ENCODE measurements at regions not wholly inside any gene's neighbourhood (a gene's known extent, or its start where the extent isn't known, plus 50 kb on each side); places are given as distances from the start of the nearest gene placed in this dataset.

DNA sequence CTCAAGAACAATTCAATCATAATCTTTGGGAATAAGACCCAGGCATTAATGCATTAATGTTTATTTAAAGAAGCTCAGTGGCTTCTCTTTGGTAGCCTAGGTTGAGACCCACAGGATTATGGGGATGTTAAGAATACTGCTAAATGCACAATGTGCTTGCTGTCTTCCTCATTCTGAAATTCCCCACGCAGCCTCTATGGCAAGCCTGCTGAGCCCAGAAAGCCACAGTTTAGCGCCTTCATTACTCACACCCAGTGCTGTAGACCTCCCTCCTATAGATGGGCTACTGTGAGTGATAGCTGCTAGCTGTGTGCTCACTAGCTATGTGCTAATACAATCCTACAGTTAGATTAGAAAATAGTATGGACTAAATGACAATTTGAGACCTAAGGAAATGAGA, 90.6 kb downstream of the TNFSF13B start:
- no peak overlapping the region for H3K4me3 Mint-ChIP-seq
- no peak overlapping the region for H3K27ac Mint-ChIP-seq
- no peaks in the 10 kb centered on the region for H3K36me3 Mint-ChIP-seq (ENCODE audit: low read depth)
- no peaks in the 10 kb centered on the region for H3K27me3 Mint-ChIP-seq (ENCODE audit: low read depth)
- H3K9me3 Mint-ChIP-seq: no peaks in the 10 kb centered on the region
- no peaks in the 10 kb centered on the region for H3K4me1 Mint-ChIP-seq (ENCODE audit: low read depth)

DNA sequence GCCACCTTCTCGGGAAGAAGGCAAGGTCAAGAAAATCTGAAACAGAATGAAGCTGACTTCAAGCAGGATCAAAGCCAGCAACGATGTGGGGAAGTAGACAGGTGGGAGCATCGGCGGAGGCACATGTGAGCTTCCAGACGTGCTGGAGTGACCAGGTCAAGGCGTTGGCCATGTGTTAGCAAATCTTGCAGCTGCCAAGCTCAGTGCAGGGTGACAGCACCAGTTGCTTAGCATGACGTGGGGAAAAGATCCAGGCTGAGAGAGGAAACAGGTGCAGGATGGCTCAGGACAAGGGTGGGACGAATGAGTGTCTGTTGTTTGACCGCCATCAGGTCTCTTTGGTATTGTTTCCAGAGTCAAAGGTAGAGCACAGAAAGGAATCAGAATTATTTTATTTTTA, 92.3 kb downstream of the TNFSF13B start:
- Mint-ChIP-seq H3K4me3 (no peak overlapping the region), H3K27ac (no peak overlapping the region), H3K36me3 (ENCODE audit: low read depth) (no peaks in the 10 kb centered on the region), H3K4me1 (ENCODE audit: low read depth) (no peaks in the 10 kb centered on the region), H3K9me3 (no peaks in the 10 kb centered on the region), H3K27me3 (ENCODE audit: low read depth) (no peaks in the 10 kb centered on the region)

DNA sequence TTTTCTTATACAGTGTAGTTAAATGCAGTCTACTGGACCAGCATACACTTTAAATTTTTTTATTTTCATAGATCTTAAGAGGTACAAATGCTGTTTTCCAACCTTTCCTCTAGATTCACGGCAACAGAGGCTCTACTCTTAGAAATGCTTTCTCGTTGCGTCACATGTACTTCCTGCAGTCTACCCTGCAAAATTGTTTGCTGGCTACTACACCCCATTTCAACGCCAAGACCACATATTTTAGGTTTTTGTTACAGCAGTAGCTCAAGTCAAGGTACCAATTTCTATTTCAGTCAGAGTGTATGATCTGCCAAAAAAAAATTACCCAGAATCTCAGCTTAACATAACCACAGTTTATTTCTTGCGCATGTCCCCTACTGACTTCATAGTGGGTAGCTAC, 94.1 kb downstream of the TNFSF13B start:
- Mint-ChIP-seq H3K4me3 (no peak overlapping the region), H3K27ac (no peak overlapping the region), H3K27me3 (ENCODE audit: low read depth) (no peaks in the 10 kb centered on the region), H3K9me3 (no peaks in the 10 kb centered on the region), H3K4me1 (ENCODE audit: low read depth) (no peaks in the 10 kb centered on the region), H3K36me3 (ENCODE audit: low read depth) (no peaks in the 10 kb centered on the region)

DNA sequence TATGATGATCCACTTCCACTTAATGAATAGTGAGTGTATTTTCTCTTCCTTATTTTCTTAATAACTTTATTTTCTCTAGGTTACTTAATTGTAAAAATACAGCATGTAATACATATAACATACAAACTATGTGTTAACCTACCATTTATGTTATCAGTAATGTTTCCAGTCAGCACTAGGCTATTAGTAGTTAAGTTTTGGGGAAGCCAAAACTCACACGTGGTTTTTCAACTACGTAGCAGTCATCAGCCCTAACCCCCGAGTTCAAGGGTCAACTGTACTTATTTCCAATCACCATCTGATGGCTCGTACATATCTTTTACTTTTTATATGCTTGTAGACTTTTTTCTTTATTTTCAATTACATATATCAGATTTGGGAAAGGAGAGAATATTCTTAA, 95.7 kb downstream of the TNFSF13B start:
- H3K4me1 Mint-ChIP-seq (ENCODE audit: low read depth): no peaks in the 10 kb centered on the region
- H3K36me3 Mint-ChIP-seq (ENCODE audit: low read depth): no peaks in the 10 kb centered on the region
- H3K9me3 Mint-ChIP-seq: no peaks in the 10 kb centered on the region
- H3K27me3 Mint-ChIP-seq (ENCODE audit: low read depth): no peaks in the 10 kb centered on the region
- no peak overlapping the region for H3K4me3 Mint-ChIP-seq
- H3K27ac Mint-ChIP-seq: no peak overlapping the region

DNA sequence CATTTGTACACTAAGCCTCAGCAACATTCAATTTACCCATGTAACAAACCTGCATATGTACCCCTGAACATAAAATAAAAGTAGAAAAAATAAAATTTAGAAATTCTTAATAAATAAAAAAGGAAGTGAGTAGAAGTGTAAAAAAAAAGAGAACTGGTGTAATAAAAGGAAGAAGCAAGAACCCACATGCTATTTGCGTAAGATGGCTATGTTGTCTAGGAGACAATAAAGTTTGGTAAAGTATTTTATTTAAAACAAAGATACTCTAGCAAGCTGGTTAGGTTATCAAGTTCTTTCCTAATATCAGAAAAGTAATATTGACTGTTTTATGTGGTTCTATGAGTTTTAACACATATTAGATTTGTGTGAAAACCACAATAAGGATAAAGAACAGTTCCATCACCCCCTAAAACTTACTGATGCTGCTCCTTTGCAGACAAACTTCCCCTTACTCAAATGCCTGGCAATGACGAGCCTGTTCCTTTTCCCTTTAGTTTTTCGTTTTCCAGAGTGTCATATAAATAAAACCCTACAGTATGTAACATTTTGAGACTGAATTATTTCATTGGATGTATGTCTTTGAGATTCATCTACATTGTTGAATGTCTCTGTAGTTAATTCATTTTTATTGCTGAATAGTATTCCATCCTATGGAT, 98.9 kb downstream of the TNFSF13B start:
- Mint-ChIP-seq H3K4me1 (ENCODE audit: low read depth) (no peaks in the 10 kb centered on the region), H3K27ac (no peak overlapping the region), H3K36me3 (ENCODE audit: low read depth) (no peaks in the 10 kb centered on the region), H3K9me3 (no peaks in the 10 kb centered on the region), H3K27me3 (ENCODE audit: low read depth) (no peaks in the 10 kb centered on the region), H3K4me3 (no peak overlapping the region)

DNA sequence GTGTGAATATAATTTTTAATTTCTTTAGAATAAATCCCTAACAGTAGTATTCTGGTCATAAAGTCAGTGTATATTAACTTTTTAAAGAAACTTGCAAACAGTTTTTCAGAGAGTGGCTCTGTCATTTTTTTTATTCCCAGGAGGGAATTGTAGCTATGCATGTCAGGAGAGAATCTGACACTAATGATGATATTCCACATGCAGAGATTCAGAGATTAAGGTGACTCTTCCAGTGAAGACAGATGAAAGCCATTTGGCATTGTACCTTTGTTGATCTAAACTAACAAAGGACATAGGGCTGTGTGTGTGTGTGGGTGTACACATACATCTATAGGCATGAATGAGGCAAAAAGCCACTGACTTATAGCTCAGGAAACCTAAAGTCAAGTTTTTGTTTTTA, 99.9 kb downstream of the TNFSF13B start:
- H3K27me3 Mint-ChIP-seq (ENCODE audit: low read depth): no peaks in the 10 kb centered on the region
- no peak overlapping the region for H3K27ac Mint-ChIP-seq
- no peak overlapping the region for H3K4me3 Mint-ChIP-seq
- H3K36me3 Mint-ChIP-seq (ENCODE audit: low read depth): no peaks in the 10 kb centered on the region
- H3K4me1 Mint-ChIP-seq (ENCODE audit: low read depth): no peaks in the 10 kb centered on the region
- no peaks in the 10 kb centered on the region for H3K9me3 Mint-ChIP-seq

DNA sequence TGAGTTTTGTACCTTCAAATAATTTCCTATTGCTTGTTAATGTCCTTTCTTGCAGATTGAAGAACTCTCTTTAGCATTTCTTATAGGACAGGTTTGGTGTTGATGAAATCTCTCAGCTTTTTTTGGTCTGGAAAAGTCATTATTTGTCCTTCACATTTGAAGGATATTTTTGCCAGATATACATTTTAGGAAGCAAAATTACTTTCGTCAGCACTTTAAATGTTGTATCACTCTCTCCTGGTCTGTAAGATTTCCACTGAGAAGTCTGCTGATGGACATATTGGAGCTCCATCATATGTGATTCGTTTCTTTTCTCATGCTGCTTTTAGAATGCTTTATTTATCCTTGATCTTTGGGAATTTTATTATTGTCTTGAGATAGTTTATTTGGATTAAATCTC, 105.5 kb downstream of the TNFSF13B start:
- Mint-ChIP-seq H3K27me3 (ENCODE audit: low read depth) (no peaks in the 10 kb centered on the region), H3K36me3 (ENCODE audit: low read depth) (no peaks in the 10 kb centered on the region), H3K4me1 (ENCODE audit: low read depth) (no peaks in the 10 kb centered on the region), H3K9me3 (no peaks in the 10 kb centered on the region), H3K27ac (no peak overlapping the region), H3K4me3 (no peak overlapping the region)

DNA sequence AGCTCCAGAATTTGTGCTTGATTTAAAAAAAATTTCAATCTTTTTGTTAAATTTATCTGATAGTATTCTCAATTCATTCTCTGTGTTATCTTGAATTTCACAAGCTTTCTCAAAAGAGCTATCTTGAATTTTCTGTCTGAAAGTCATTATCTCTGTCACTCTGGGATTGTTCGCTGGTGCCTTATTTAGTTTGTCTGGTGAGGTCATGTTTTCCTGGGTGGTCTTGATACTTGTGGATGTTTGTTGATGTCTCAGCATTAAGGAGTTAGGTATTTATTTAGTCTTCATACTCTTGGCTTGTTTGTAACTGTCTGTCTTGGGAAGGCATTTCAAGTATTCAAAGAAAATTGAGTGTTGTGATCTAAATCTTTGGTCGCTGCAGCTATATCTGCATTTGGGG, 106.3 kb downstream of the TNFSF13B start:
- Mint-ChIP-seq H3K27me3 (ENCODE audit: low read depth) (no peaks in the 10 kb centered on the region), H3K36me3 (ENCODE audit: low read depth) (no peaks in the 10 kb centered on the region), H3K4me1 (ENCODE audit: low read depth) (no peaks in the 10 kb centered on the region), H3K9me3 (no peaks in the 10 kb centered on the region), H3K27ac (no peak overlapping the region), H3K4me3 (no peak overlapping the region)

DNA sequence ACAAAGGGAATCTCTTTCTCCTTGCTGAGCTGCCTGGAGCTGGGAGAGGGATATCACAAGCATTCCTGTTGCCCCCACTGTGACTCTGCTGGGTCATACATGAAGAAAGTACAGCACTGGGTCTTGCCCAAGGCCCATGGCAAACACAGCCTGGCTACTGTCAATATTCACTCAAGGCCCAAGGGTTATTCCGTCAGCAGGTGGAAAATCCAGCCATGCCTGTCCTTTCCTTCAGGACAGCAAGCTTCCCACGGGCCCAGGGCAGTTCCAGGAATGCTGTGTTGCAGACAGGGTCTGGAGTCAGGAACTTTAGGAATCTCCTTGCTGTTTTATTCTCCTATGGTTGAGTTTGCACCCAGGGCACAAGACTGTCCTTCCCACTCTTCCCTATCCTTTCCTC, 106.8 kb downstream of the TNFSF13B start:
- Mint-ChIP-seq H3K27ac (no peak overlapping the region), H3K4me1 (ENCODE audit: low read depth) (no peaks in the 10 kb centered on the region), H3K36me3 (ENCODE audit: low read depth) (no peaks in the 10 kb centered on the region), H3K9me3 (no peaks in the 10 kb centered on the region), H3K27me3 (ENCODE audit: low read depth) (no peaks in the 10 kb centered on the region), H3K4me3 (no peak overlapping the region)

DNA sequence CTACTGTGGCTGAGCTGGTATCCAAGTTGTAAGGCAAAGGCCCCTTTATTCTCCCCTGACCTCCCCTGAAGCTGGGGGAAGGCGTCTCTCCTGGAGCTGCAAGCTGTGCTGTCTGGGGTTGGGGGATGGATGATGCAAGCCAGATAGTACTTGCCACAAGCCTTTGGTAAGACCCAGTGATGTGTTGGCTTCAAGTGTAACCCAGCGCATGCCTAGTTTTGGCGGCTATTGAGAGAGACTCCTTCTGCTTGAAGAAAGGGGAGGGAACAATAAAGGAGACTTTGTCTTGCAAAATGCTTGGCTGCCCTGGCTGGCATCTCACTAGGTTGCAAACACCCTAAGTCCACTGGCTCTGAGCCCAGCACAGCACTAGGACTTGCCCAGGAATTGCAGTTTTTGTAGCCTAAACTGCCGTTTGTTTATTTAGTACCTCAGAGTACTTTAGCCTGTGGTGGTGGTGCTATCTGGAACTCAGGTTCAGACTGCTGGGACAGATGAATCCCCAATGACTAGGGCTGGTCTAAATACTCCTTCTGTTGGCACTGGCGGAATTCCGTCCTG, 108.2 kb downstream of the TNFSF13B start:
- Mint-ChIP-seq H3K4me3 (no peak overlapping the region), H3K36me3 (ENCODE audit: low read depth) (no peaks in the 10 kb centered on the region), H3K4me1 (ENCODE audit: low read depth) (no peaks in the 10 kb centered on the region)

DNA sequence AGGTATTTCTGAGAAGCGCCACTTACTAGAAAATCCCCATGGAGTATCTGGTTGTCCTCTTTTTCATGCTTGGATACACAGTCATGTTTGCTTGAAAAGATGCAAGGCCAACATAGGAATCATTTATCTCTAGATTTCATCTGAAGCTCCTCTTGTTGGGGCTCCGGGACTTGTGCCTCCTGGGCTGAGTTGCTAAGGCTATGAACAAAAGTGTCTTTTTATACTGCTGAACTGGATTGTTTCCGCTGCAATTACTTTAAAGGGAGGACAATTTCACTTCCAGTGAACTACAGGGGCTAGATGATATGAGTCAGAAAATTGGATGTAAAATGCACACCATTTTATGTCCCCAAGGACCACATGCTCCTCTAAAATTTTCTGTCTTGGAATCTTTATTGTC, 114.1 kb downstream of the TNFSF13B start:
- no peaks in the 10 kb centered on the region for H3K9me3 Mint-ChIP-seq
- H3K36me3 Mint-ChIP-seq (ENCODE audit: low read depth): no peaks in the 10 kb centered on the region
- H3K27ac Mint-ChIP-seq: no peak overlapping the region
- H3K4me3 Mint-ChIP-seq: no peak overlapping the region
- no peaks in the 10 kb centered on the region for H3K27me3 Mint-ChIP-seq (ENCODE audit: low read depth)
- no peaks in the 10 kb centered on the region for H3K4me1 Mint-ChIP-seq (ENCODE audit: low read depth)

More for the DNA sequence above, 108.2 kb downstream of the TNFSF13B start:
- Mint-ChIP-seq H3K27ac (no peak overlapping the region), H3K9me3 (no peaks in the 10 kb centered on the region), H3K27me3 (ENCODE audit: low read depth) (no peaks in the 10 kb centered on the region)

DNA sequence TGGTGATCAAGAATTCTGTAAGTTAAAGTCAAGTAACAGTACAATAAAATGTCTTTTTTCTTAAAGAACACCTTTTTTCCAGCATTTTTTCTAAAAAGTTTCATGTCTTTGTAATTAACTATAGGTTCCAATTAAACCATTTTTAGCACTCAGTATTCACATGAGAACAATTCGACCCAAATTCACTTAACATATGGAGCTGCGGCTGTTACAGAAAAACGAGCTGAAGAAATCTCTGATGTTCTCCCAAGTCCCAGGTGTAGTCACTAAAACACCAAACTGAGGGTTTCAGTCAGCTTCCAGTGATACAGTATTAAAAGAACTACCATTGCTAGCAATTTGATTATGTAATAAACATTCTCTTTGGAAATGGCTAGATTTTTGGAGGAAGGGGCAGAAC, 117.6 kb downstream of the TNFSF13B start:
- Mint-ChIP-seq H3K4me3 (no peak overlapping the region), H3K9me3 (no peaks in the 10 kb centered on the region), H3K27ac (no peak overlapping the region), H3K36me3 (ENCODE audit: low read depth) (no peaks in the 10 kb centered on the region), H3K4me1 (ENCODE audit: low read depth) (no peaks in the 10 kb centered on the region), H3K27me3 (ENCODE audit: low read depth) (no peaks in the 10 kb centered on the region)

DNA sequence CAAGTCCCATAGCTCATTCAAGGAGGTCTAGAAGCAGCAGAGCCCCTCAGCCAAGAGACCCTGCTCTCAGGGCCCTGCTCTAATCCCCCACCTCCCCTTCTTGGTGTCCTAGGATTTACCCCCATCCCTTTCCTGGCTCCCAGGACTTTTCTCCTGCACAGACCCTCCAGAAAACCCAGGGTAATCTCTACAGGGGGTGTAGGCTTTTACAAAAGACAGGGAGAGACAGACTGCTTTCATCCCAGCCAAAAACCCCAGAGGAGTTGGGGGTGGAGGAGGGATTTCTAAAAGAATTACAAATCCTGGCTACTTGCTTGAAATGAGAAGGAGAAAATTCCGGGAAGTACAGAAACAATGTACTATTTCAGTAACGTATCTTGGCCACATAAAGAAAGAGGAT, 133.3 kb downstream of the TNFSF13B start:
- no peak overlapping the region for H3K27ac Mint-ChIP-seq
- H3K9me3 Mint-ChIP-seq: no peaks in the 10 kb centered on the region
- no peaks in the 10 kb centered on the region for H3K36me3 Mint-ChIP-seq (ENCODE audit: low read depth)
- H3K4me1 Mint-ChIP-seq (ENCODE audit: low read depth): no peaks in the 10 kb centered on the region
- H3K4me3 Mint-ChIP-seq: no peak overlapping the region
- no peaks in the 10 kb centered on the region for H3K27me3 Mint-ChIP-seq (ENCODE audit: low read depth)

DNA sequence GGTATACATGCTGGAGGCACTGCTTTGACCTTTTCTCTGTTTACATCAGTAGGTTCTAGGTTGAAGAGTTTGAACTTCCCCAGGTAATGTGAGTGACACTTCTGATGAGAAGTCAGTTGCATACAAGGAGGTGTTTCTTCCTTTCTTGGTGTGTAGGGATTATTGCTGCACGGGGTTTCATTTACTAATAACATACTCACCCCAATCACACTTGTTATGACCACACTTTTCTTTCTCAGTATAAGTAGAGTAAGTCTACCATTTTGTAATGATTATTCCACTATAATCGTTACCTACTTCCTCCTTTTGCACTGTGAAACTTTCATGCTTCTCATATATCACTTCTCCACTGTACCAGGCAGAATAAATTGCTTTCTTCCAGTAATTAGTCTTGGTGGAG, 138.0 kb downstream of the TNFSF13B start:
- H3K36me3 Mint-ChIP-seq (ENCODE audit: low read depth): no peaks in the 10 kb centered on the region
- peaks cover under 1% of the 10 kb centered on the region for H3K9me3 Mint-ChIP-seq
- H3K27ac Mint-ChIP-seq: no peak overlapping the region
- H3K27me3 Mint-ChIP-seq (ENCODE audit: low read depth): no peaks in the 10 kb centered on the region
- H3K4me1 Mint-ChIP-seq (ENCODE audit: low read depth): peaks cover 6% of the 10 kb centered on the region
- H3K4me3 Mint-ChIP-seq: no peak overlapping the region

DNA sequence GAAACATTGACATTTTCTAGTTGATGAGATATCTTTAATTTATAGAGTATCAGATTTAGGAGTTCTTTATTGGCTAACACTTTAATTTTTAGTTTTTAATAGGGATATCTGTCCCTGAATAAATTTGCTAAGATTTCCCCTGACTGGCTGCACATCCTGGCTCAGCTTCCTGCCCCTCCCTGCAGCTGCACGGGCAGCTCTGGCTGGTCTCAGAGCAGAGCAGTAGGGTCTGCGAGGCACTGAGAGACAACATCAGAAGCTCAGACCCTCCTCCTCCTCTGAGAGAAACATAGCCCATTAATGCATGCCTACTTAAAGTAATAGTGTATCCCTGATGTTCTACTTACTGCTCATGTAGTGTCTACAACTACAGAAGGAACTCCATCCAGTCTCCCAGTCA, 139.2 kb downstream of the TNFSF13B start:
- Mint-ChIP-seq H3K4me3 (no peak overlapping the region), H3K36me3 (ENCODE audit: low read depth) (no peaks in the 10 kb centered on the region), H3K27me3 (ENCODE audit: low read depth) (no peaks in the 10 kb centered on the region), H3K4me1 (ENCODE audit: low read depth) (peaks cover 6% of the 10 kb centered on the region), H3K9me3 (peaks cover 6% of the 10 kb centered on the region), H3K27ac (no peak overlapping the region)

DNA sequence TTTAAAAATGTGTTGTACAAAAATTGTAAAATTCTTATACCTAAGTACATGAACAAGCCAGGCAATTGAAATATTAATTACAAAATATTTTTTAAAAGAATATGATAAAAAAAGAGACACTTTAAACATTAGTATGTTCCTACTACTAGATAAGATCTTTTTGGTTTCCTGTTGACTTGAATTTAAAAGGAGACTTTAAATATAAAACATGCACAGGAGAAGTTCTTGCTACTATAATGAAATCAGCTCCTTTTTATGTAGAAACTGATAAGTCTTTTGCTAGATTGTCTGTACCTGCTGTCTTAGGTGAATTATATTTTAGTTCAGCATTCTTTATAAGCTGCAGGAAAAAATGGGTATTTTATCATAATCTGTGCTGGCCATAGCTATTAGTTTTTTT, 140.2 kb downstream of the TNFSF13B start:
- Mint-ChIP-seq H3K4me3 (no peak overlapping the region), H3K27ac (no peak overlapping the region), H3K27me3 (ENCODE audit: low read depth) (no peaks in the 10 kb centered on the region), H3K4me1 (ENCODE audit: low read depth) (peaks cover 6% of the 10 kb centered on the region), H3K9me3 (peaks cover 6% of the 10 kb centered on the region), H3K36me3 (ENCODE audit: low read depth) (no peaks in the 10 kb centered on the region)

Data from T-helper 1 cell treated with Interleukin-12 subunit alpha and Interleukin-12 subunit beta and Interleukin-4 antibody, amounts not matched to agents 30 μg/mL and 1 μg/mL, for 36 hours (primary cell).